Caco-2 (cell line): ENCODE measurements at regions not wholly inside any gene's neighbourhood (a gene's known extent, or its start where the extent isn't known, plus 50 kb on each side); places are given as distances from the start of the nearest gene placed in this dataset.
A peak's percentile ranks its signal among the peaks of the same experiment; 100 is the strongest.

Experiments
- BruUV-seq: library from RNA; stranded (reverse); fragments of 400-500 nt; replicated peaks from 2 replicates; lab custom pipeline; 2021; lab: Mats Ljungman, UMichigan
- CTCF ChIA-PET: fragments of 300-600 bp; sonication (Branson Sonifier 250); formaldehyde crosslinking; loops from one replicate; lab custom pipeline; 2022; ENCODE audit warnings: antibody characterized with exemption; lab: Charles Lee
- POLR2A ChIA-PET: fragments of 300-600 bp; sonication (Branson Sonifier 250); formaldehyde crosslinking; loops from one replicate; lab custom pipeline; 2022; ENCODE audit warnings: antibody characterized with exemption; lab: Charles Lee
- DNase-seq, 2 experiments: peaks; one replicate each; pipeline versions ENCODE4 v3.0.0 to v3.0.0-alpha.2; 2020 to 2022
- H3K27me3 ChIP-seq: replicated peaks from 2 replicates; pipeline ENCODE4 v1.6.0; 2011; ENCODE audit warnings: low read length; ENCODE audit not compliant: control insufficient read depth, insufficient read depth
- H3K36me3 ChIP-seq: 2 replicates; pipeline ENCODE4 v1.5.1; 2011; ENCODE audit warnings: low read length; ENCODE audit not compliant: control insufficient read depth, insufficient read depth
- H3K4me1 ChIP-seq: fragments of 250-450 bp; sonication (Bioruptor Pico); 2 replicates; pipeline ENCODE4 v1.5.1; 2020; ENCODE audit warnings: mild to moderate bottlenecking
- H3K4me3 ChIP-seq: 2 replicates; pipeline ENCODE4 v1.5.1; 2011; ENCODE audit warnings: low read depth, mild to moderate bottlenecking, control low read depth, low read length
- H3K9me3 ChIP-seq: fragments of 250-450 bp; sonication (Bioruptor Pico); 2 replicates; pipeline ENCODE4 v1.5.1; 2020; ENCODE audit warnings: mild to moderate bottlenecking, moderate library complexity
- H3K27ac Mint-ChIP-seq: one replicate; pipeline ENCODE4 v1.8.0; 2022; ENCODE audit warnings: mixed read lengths; ENCODE audit not compliant: unreplicated experiment
- H3K27me3 Mint-ChIP-seq: one replicate; pipeline ENCODE4 v1.8.0; 2022; ENCODE audit warnings: mixed read lengths; ENCODE audit not compliant: insufficient read depth, unreplicated experiment
- H3K36me3 Mint-ChIP-seq: one replicate; pipeline ENCODE4 v1.8.0; 2022; ENCODE audit warnings: mild to moderate bottlenecking, mixed read lengths; ENCODE audit not compliant: insufficient read depth, unreplicated experiment
- H3K4me1 Mint-ChIP-seq: one replicate; pipeline ENCODE4 v1.8.0; 2022; ENCODE audit warnings: low read depth, mixed read lengths; ENCODE audit not compliant: unreplicated experiment
- H3K4me3 Mint-ChIP-seq: one replicate; pipeline ENCODE4 v1.8.0; 2022; ENCODE audit warnings: mild to moderate bottlenecking, moderate library complexity, mixed read lengths; ENCODE audit not compliant: unreplicated experiment
- H3K9me3 Mint-ChIP-seq: one replicate; pipeline ENCODE4 v1.8.0; 2022; ENCODE audit warnings: mixed read lengths; ENCODE audit not compliant: unreplicated experiment
- intact Hi-C: fragments of 100-400 bp; cut with micrococcal nuclease; formaldehyde crosslinking; loops from one replicate; pipeline ENCODE4 v1.10.0; 2022; ENCODE audit not compliant: unreplicated experiment
- TF ChIP-seq, protein P1 (sequence below), 2 experiments: fragments of 200-600 bp in 1 of 2; IDR thresholded peaks; 1 replicate in 1 of 2; 2 replicates in 1 of 2; pipeline versions ENCODE4 v1.5.1 to v1.8.0; 2011 to 2022; ENCODE audit warnings: antibody characterized with exemption in 1 of 2, control low read depth in 1 of 2, inconsistent platforms in 1 of 2, low read depth in 1 of 2, low read length in 1 of 2, mild to moderate bottlenecking in 1 of 2, moderate library complexity in 1 of 2; ENCODE audit not compliant: insufficient read depth in 1 of 2, severe bottlenecking in 1 of 2, unreplicated experiment in 1 of 2

DNA sequence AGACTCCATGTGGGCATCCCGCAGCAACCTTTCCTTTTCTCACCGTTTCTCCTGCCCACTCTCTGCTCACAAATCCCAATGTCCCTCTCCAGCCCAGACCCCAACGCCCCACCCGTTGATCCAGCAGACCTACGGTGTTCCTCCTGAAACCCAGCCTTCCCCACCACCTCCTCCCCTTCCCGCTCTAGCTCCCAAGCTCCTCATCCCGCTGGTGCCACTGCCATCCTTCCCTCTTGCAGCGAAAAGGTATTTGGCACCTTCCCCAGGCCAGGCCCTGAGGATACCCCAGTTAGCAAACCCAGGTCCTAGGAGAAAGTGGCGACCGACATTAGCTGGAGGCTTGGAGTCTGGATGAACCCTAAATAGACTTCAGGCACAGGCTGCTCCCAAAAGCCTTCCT is 84.0 kb upstream of the RTL6 start:
- H3K27me3 Mint-ChIP-seq = peaks cover 34% of the 10 kb centered on the region

DNA sequence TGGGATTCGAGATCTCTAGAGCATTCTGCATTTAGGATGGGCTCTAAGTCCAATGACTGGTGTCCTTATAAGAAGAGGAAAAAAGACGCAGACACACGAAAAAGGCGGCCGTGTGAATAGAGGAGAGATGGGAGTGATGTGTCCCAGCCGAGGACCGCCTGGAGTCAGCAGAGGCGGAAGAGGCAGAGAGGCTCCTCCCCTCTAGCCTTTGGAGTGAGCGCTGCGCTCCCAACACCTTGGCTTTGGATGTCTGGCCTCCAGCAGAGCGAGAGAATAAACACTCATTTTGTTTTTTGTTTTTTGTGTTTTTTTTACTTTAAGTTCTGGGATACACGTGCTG is 83.0 kb upstream of the RTL6 start:
- H3K9me3 Mint-ChIP-seq = no peaks in the 10 kb centered on the region
- no peaks in the 10 kb centered on the region for H3K4me1 Mint-ChIP-seq
- ChIA-PET POLR2A (no interaction called here), CTCF (no interaction called here)
- H3K27me3 Mint-ChIP-seq = peaks cover 31% of the 10 kb centered on the region
- TF ChIP-seq, protein P1, sequence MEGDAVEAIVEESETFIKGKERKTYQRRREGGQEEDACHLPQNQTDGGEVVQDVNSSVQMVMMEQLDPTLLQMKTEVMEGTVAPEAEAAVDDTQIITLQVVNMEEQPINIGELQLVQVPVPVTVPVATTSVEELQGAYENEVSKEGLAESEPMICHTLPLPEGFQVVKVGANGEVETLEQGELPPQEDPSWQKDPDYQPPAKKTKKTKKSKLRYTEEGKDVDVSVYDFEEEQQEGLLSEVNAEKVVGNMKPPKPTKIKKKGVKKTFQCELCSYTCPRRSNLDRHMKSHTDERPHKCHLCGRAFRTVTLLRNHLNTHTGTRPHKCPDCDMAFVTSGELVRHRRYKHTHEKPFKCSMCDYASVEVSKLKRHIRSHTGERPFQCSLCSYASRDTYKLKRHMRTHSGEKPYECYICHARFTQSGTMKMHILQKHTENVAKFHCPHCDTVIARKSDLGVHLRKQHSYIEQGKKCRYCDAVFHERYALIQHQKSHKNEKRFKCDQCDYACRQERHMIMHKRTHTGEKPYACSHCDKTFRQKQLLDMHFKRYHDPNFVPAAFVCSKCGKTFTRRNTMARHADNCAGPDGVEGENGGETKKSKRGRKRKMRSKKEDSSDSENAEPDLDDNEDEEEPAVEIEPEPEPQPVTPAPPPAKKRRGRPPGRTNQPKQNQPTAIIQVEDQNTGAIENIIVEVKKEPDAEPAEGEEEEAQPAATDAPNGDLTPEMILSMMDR (IDR thresholded peaks at IDR 0.05; ENCODE audit: insufficient read depth in 1 of 2, low read depth in 1 of 2, low read length in 1 of 2, severe bottlenecking in 1 of 2, unreplicated experiment in 1 of 2) = no peak
- Histone ChIP-seq H3K36me3 (no peaks in the 10 kb centered on the region), H3K4me3 (no peak overlapping the region), H3K27me3 (no peaks in the 10 kb centered on the region; the same call in none of the 2 replicates), H3K4me1 (no peaks in the 10 kb centered on the region), H3K9me3 (no peaks in the 10 kb centered on the region)
- intact Hi-C loops = no loop called here
- DNase-seq = no peak
- H3K27ac Mint-ChIP-seq = no peak overlapping the region
- no TSS peak for BruUV-seq
- no peaks in the 10 kb centered on the region for H3K36me3 Mint-ChIP-seq
- H3K4me3 Mint-ChIP-seq = no peak overlapping the region

More for the DNA sequence above, 84.0 kb upstream of the RTL6 start:
- no peak overlapping the region for H3K4me3 Mint-ChIP-seq
- H3K9me3 Mint-ChIP-seq = no peaks in the 10 kb centered on the region
- H3K36me3 Mint-ChIP-seq = no peaks in the 10 kb centered on the region
- no peaks in the 10 kb centered on the region; the same call in none of the 2 replicates for H3K27me3 ChIP-seq
- ChIA-PET CTCF (no interaction called here), POLR2A (no interaction called here)
- no peak overlapping the region for H3K4me3 ChIP-seq
- no peaks in the 10 kb centered on the region for H3K36me3 ChIP-seq
- no peaks in the 10 kb centered on the region for H3K4me1 Mint-ChIP-seq
- TF ChIP-seq, protein P1 (IDR thresholded peaks at IDR 0.05; ENCODE audit: insufficient read depth in 1 of 2, low read depth in 1 of 2, low read length in 1 of 2, severe bottlenecking in 1 of 2, unreplicated experiment in 1 of 2) = no peak
- no peaks in the 10 kb centered on the region for H3K4me1 ChIP-seq
- H3K27ac Mint-ChIP-seq = no peak overlapping the region
- H3K9me3 ChIP-seq = no peaks in the 10 kb centered on the region
- DNase-seq = peak in 1 of 2 experiments; percentile 25
- intact Hi-C loops = no loop called here
- BruUV-seq = no TSS peak

DNA sequence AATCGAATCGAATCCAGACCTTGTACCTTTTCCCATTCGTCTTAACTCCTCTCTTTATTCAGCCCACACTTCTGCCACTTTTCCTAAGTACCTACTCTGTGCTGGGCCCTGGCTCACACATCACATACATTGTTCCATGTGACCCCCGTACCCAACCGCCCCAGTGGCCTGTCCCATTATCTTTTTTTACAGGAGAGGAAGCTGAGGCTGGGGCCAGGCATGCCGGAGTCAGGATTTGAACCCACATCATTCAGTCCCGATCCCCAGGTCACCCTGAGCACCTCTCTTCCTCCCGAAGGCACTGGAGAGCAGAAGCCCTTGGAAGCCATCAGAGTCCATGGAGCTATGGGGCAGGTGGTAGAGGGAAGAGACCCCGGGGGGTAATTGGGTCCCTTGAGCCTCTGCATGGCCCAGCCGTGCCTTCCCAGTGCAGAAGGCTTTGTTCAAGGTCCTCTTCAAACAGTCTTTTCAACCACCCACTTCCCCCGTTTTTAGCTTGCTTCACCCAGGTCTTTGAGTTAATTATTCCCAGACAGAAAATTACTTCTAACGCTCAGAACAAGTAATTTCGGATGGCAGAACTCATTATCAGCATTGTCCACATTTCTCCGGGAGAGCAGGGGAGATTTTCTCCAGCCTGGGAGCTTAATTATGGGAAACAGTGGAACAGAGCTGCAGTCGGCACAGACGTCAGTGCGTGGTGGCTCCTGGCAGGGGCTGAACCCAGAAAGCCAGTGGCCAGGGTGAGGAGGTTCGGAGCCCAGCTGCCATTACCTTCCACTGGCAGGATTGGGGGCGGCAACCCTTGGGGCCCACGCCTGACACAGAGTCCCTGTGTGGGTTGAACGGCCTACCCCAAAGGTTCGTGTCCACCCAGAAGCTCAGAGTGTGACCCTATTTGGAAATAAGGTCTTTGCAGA is 82.4 kb upstream of the RTL6 start:
- TF ChIP-seq, protein P1 (IDR thresholded peaks at IDR 0.05; ENCODE audit: insufficient read depth in 1 of 2, low read depth in 1 of 2, low read length in 1 of 2, severe bottlenecking in 1 of 2, unreplicated experiment in 1 of 2) = no peak
- no peak for DNase-seq
- ChIA-PET CTCF (no interaction called here), POLR2A (no interaction called here)
- no peaks in the 10 kb centered on the region; the same call in none of the 2 replicates for H3K27me3 ChIP-seq
- H3K4me1 Mint-ChIP-seq = no peaks in the 10 kb centered on the region
- no peak overlapping the region for H3K4me3 ChIP-seq
- intact Hi-C loops = no loop called here
- H3K27ac Mint-ChIP-seq = no peak overlapping the region
- no TSS peak for BruUV-seq
- no peaks in the 10 kb centered on the region for H3K9me3 Mint-ChIP-seq
- H3K36me3 Mint-ChIP-seq = no peaks in the 10 kb centered on the region
- H3K36me3 ChIP-seq = no peaks in the 10 kb centered on the region
- H3K27me3 Mint-ChIP-seq = peaks cover 33% of the 10 kb centered on the region
- no peaks in the 10 kb centered on the region for H3K4me1 ChIP-seq
- no peaks in the 10 kb centered on the region for H3K9me3 ChIP-seq
- H3K4me3 Mint-ChIP-seq = no peak overlapping the region
